ENCODE measurements at regions not wholly inside any gene's neighbourhood (a gene's known extent, or its start where the extent isn't known, plus 50 kb on each side); places are given as distances from the start of the nearest gene placed in this dataset.

DNA sequence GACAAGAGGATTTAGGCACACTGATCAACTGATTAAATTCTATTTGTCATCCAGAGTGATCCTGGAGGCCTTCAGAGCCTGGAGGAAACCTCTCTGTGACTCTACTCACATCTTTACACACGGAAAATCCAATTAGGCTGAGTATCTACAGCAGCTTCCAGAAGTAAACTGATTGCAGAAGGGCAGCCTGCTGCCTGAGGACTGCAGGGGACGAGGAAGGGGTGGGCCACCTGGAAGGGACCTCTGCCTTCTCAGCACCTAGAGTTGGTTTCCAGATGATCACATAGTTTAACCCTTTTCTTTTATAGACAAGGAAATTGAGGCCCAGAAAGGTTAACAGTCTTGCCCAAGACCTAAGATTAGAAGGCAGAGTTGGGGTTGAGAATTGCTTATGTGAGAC, 206.1 kb downstream of the DAD1 start:
- TF ChIP-seq, protein P1, sequence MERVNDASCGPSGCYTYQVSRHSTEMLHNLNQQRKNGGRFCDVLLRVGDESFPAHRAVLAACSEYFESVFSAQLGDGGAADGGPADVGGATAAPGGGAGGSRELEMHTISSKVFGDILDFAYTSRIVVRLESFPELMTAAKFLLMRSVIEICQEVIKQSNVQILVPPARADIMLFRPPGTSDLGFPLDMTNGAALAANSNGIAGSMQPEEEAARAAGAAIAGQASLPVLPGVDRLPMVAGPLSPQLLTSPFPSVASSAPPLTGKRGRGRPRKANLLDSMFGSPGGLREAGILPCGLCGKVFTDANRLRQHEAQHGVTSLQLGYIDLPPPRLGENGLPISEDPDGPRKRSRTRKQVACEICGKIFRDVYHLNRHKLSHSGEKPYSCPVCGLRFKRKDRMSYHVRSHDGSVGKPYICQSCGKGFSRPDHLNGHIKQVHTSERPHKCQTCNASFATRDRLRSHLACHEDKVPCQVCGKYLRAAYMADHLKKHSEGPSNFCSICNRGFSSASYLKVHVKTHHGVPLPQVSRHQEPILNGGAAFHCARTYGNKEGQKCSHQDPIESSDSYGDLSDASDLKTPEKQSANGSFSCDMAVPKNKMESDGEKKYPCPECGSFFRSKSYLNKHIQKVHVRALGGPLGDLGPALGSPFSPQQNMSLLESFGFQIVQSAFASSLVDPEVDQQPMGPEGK (CRISPR knock-in tag; IDR thresholded peaks at IDR 0.05; ENCODE audit: borderline replicate concordance), result no peak
- TF ChIP-seq ZFP3 (CRISPR knock-in tag; IDR thresholded peaks at IDR 0.05), result no peak
- TF ChIP-seq ZFP30 (CRISPR knock-in tag; IDR thresholded peaks at IDR 0.05), result no peak
- TF ChIP-seq TOX (CRISPR knock-in tag; IDR thresholded peaks at IDR 0.05; ENCODE audit: borderline replicate concordance), result no peak
- TF ChIP-seq ARNTL (CRISPR knock-in tag; IDR thresholded peaks at IDR 0.05; ENCODE audit: borderline replicate concordance, low read depth), result no peak
- TF ChIP-seq, protein P2, sequence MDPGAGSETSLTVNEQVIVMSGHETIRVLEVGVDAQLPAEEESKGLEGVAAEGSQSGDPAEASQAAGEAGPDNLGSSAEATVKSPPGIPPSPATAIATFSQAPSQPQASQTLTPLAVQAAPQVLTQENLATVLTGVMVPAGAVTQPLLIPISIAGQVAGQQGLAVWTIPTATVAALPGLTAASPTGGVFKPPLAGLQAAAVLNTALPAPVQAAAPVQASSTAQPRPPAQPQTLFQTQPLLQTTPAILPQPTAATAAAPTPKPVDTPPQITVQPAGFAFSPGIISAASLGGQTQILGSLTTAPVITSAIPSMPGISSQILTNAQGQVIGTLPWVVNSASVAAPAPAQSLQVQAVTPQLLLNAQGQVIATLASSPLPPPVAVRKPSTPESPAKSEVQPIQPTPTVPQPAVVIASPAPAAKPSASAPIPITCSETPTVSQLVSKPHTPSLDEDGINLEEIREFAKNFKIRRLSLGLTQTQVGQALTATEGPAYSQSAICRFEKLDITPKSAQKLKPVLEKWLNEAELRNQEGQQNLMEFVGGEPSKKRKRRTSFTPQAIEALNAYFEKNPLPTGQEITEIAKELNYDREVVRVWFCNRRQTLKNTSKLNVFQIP (CRISPR knock-in tag; IDR thresholded peaks at IDR 0.05; ENCODE audit: borderline replicate concordance, low read depth), result no peak
- TF ChIP-seq RARB (CRISPR knock-in tag; IDR thresholded peaks at IDR 0.05), result no peak
- no peak for TF ChIP-seq CSDC2 (CRISPR knock-in tag; IDR thresholded peaks at IDR 0.05)
- no peak for TF ChIP-seq PPARA (CRISPR knock-in tag; IDR thresholded peaks at IDR 0.05; ENCODE audit: borderline replicate concordance)
- no peak for TF ChIP-seq BACH2 (CRISPR knock-in tag; IDR thresholded peaks at IDR 0.05; ENCODE audit: borderline replicate concordance)
- TF ChIP-seq, protein P3, sequence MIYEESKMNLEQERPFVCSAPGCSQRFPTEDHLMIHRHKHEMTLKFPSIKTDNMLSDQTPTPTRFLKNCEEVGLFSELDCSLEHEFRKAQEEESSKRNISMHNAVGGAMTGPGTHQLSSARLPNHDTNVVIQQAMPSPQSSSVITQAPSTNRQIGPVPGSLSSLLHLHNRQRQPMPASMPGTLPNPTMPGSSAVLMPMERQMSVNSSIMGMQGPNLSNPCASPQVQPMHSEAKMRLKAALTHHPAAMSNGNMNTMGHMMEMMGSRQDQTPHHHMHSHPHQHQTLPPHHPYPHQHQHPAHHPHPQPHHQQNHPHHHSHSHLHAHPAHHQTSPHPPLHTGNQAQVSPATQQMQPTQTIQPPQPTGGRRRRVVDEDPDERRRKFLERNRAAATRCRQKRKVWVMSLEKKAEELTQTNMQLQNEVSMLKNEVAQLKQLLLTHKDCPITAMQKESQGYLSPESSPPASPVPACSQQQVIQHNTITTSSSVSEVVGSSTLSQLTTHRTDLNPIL (CRISPR knock-in tag; IDR thresholded peaks at IDR 0.05; ENCODE audit: low read depth), result no peak
- no peak for TF ChIP-seq ZNF70 (CRISPR knock-in tag; IDR thresholded peaks at IDR 0.05)
- TF ChIP-seq ZNF8 (CRISPR knock-in tag; IDR thresholded peaks at IDR 0.05), result no peak
- TF ChIP-seq, protein P4, sequence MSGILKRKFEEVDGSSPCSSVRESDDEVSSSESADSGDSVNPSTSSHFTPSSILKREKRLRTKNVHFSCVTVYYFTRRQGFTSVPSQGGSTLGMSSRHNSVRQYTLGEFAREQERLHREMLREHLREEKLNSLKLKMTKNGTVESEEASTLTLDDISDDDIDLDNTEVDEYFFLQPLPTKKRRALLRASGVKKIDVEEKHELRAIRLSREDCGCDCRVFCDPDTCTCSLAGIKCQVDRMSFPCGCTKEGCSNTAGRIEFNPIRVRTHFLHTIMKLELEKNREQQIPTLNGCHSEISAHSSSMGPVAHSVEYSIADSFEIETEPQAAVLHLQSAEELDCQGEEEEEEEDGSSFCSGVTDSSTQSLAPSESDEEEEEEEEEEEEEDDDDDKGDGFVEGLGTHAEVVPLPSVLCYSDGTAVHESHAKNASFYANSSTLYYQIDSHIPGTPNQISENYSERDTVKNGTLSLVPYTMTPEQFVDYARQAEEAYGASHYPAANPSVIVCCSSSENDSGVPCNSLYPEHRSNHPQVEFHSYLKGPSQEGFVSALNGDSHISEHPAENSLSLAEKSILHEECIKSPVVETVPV (CRISPR knock-in tag; IDR thresholded peaks at IDR 0.05), result no peak
- no peak for TF ChIP-seq ESRRG (CRISPR knock-in tag; IDR thresholded peaks at IDR 0.05)
- TF ChIP-seq ISL1 (CRISPR knock-in tag; IDR thresholded peaks at IDR 0.05), result no peak
- no peak for ATAC-seq

DNA sequence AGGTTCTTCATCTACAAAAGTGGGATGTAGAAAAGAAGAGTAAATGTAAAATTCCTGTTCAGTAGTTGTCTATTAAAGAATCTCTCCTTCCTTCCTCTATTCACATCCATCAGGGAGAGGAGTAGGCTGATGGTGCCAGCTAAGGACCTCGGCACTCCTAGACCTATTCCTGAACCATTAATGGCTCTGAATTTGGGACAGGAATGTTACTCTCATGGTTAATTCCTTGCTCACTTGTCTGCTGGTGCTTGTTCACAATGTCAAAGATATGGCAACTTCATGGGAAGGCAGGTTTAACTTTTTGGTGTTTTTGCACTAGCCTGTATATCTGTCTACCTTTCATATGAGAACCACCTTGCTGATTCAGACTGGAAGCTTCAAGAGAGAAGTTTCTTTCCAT, 206.6 kb downstream of the DAD1 start:
- TF ChIP-seq, protein P1 (CRISPR knock-in tag; IDR thresholded peaks at IDR 0.05; ENCODE audit: borderline replicate concordance), result no peak
- no peak for TF ChIP-seq TCF4 (CRISPR knock-in tag; IDR thresholded peaks at IDR 0.05; ENCODE audit: borderline replicate concordance)
- no peak for TF ChIP-seq ZNF8 (CRISPR knock-in tag; IDR thresholded peaks at IDR 0.05)
- no peak for TF ChIP-seq ISL1 (CRISPR knock-in tag; IDR thresholded peaks at IDR 0.05)
- TF ChIP-seq, protein P2 (CRISPR knock-in tag; IDR thresholded peaks at IDR 0.05; ENCODE audit: borderline replicate concordance, low read depth), result no peak
- no peak for TF ChIP-seq ZNF70 (CRISPR knock-in tag; IDR thresholded peaks at IDR 0.05)
- TF ChIP-seq RARB (CRISPR knock-in tag; IDR thresholded peaks at IDR 0.05), result no peak
- TF ChIP-seq ZNF565 (CRISPR knock-in tag; conservative IDR thresholded peaks at IDR 0.05; ENCODE audit: low read depth), result no peak
- TF ChIP-seq GLIS3 (CRISPR knock-in tag; IDR thresholded peaks at IDR 0.05), result no peak
- TF ChIP-seq, protein P4 (CRISPR knock-in tag; IDR thresholded peaks at IDR 0.05), result no peak
- TF ChIP-seq PPARA (CRISPR knock-in tag; IDR thresholded peaks at IDR 0.05; ENCODE audit: borderline replicate concordance), result no peak
- TF ChIP-seq ZFP3 (CRISPR knock-in tag; IDR thresholded peaks at IDR 0.05), result no peak
- TF ChIP-seq OSR1 (CRISPR knock-in tag; IDR thresholded peaks at IDR 0.05), result no peak
- TF ChIP-seq CSDC2 (CRISPR knock-in tag; IDR thresholded peaks at IDR 0.05), result no peak
- no peak for TF ChIP-seq ARNTL (CRISPR knock-in tag; IDR thresholded peaks at IDR 0.05; ENCODE audit: borderline replicate concordance, low read depth)
- ATAC-seq, result no peak
